ENCODE measurements at regions not wholly inside any gene's neighbourhood (a gene's known extent, or its start where the extent isn't known, plus 50 kb on each side); places are given as distances from the start of the nearest gene placed in this dataset.

DNA sequence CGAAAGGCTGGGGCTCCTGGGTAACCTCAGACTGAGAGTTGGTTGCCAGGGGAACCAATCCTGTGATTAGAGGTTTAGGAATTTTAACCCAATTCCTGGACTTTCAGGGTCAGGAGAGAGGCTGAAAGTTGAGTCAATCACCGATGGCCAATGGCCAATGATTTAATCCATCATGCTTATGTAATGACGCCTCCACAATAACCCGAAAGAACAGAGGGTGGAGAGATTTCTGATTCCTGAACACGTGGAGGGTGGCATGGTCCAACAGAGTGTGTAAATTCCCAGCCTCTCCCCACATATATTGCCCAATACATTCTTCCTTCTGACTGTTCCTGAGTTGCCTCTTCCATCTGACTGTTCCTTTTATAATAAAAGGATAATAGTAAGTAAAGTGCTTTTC lies 137.2 kb upstream of the CBLB start:
- TF ChIP-seq, protein P1, sequence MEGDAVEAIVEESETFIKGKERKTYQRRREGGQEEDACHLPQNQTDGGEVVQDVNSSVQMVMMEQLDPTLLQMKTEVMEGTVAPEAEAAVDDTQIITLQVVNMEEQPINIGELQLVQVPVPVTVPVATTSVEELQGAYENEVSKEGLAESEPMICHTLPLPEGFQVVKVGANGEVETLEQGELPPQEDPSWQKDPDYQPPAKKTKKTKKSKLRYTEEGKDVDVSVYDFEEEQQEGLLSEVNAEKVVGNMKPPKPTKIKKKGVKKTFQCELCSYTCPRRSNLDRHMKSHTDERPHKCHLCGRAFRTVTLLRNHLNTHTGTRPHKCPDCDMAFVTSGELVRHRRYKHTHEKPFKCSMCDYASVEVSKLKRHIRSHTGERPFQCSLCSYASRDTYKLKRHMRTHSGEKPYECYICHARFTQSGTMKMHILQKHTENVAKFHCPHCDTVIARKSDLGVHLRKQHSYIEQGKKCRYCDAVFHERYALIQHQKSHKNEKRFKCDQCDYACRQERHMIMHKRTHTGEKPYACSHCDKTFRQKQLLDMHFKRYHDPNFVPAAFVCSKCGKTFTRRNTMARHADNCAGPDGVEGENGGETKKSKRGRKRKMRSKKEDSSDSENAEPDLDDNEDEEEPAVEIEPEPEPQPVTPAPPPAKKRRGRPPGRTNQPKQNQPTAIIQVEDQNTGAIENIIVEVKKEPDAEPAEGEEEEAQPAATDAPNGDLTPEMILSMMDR (IDR thresholded peaks at IDR 0.05), result no peak
- TF ChIP-seq EZH2 (IDR thresholded peaks at IDR 0.05), result no peak

Data from neural progenitor cell (in vitro differentiated cells).